HL-60 (cell line): ENCODE measurements at regions not wholly inside any gene's neighbourhood (a gene's known extent, or its start where the extent isn't known, plus 50 kb on each side); places are given as distances from the start of the nearest gene placed in this dataset.

ENCODE experiments used
- GABPA ChIP-seq: IDR thresholded peaks from 2 replicates; pipeline ENCODE4 v1.6.1; 2012; ENCODE audit warnings: low read depth
- POLR2AphosphoS5 ChIP-seq: IDR thresholded peaks from 2 replicates; pipeline ENCODE4 v1.6.1; 2012; ENCODE audit warnings: low read depth
- TF ChIP-seq, protein P1 (sequence below): IDR thresholded peaks from one replicate; pipeline ENCODE4 v1.5.1; 2011; ENCODE audit warnings: low read length, control low read depth, inconsistent platforms; ENCODE audit not compliant: insufficient read depth
- TF ChIP-seq, protein P2 (sequence below): IDR thresholded peaks from 2 replicates; pipeline ENCODE4 v1.6.1; 2012; ENCODE audit warnings: low read depth; ENCODE audit not compliant: insufficient replicate concordance

DNA sequence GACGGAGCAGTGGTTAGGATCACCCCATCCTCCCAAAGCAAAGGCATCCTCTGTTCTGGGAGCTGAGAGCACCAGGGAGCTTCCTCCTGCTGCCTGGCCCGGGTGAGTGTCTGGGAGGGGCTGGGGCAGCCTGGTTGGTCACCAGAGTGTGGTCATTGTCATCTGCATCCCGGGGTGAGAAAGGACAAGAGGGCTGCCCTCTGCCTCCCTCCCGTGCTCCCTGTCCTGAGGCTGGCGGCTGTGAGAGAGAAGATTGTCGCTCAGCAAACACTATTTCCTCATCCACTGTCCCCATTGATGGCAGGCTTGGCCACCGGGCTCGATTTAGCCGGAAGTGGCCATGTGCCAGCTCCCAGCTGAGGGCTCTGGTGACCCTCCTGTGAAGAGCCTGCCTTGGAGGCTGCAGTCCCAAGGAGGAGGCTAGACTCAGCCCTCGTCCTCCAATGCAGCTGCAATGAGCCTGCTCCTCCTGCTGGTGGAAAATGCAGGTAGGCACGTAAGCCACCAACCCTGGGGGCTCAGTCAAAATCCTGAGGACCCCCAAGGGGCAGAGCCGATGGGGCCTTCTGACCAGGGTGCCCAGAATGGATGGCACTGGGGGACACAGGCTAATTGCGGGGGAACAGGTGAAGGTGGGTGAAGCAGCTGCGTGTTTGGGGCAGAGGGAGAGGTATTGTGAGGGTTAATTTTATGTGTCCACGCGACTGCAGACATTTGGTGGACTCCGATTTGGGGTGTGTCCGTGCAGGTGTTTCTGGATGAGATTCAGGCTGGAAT lies 155.7 kb downstream of the KIF26A start:
- TF ChIP-seq, protein P1, sequence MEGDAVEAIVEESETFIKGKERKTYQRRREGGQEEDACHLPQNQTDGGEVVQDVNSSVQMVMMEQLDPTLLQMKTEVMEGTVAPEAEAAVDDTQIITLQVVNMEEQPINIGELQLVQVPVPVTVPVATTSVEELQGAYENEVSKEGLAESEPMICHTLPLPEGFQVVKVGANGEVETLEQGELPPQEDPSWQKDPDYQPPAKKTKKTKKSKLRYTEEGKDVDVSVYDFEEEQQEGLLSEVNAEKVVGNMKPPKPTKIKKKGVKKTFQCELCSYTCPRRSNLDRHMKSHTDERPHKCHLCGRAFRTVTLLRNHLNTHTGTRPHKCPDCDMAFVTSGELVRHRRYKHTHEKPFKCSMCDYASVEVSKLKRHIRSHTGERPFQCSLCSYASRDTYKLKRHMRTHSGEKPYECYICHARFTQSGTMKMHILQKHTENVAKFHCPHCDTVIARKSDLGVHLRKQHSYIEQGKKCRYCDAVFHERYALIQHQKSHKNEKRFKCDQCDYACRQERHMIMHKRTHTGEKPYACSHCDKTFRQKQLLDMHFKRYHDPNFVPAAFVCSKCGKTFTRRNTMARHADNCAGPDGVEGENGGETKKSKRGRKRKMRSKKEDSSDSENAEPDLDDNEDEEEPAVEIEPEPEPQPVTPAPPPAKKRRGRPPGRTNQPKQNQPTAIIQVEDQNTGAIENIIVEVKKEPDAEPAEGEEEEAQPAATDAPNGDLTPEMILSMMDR = no peak
- TF ChIP-seq GABPA (no peak), POLR2AphosphoS5 (no peak)
- TF ChIP-seq, protein P2, sequence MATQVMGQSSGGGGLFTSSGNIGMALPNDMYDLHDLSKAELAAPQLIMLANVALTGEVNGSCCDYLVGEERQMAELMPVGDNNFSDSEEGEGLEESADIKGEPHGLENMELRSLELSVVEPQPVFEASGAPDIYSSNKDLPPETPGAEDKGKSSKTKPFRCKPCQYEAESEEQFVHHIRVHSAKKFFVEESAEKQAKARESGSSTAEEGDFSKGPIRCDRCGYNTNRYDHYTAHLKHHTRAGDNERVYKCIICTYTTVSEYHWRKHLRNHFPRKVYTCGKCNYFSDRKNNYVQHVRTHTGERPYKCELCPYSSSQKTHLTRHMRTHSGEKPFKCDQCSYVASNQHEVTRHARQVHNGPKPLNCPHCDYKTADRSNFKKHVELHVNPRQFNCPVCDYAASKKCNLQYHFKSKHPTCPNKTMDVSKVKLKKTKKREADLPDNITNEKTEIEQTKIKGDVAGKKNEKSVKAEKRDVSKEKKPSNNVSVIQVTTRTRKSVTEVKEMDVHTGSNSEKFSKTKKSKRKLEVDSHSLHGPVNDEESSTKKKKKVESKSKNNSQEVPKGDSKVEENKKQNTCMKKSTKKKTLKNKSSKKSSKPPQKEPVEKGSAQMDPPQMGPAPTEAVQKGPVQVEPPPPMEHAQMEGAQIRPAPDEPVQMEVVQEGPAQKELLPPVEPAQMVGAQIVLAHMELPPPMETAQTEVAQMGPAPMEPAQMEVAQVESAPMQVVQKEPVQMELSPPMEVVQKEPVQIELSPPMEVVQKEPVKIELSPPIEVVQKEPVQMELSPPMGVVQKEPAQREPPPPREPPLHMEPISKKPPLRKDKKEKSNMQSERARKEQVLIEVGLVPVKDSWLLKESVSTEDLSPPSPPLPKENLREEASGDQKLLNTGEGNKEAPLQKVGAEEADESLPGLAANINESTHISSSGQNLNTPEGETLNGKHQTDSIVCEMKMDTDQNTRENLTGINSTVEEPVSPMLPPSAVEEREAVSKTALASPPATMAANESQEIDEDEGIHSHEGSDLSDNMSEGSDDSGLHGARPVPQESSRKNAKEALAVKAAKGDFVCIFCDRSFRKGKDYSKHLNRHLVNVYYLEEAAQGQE = no peak
